ENCODE measurements at regions not wholly inside any gene's neighbourhood (a gene's known extent, or its start where the extent isn't known, plus 50 kb on each side); places are given as distances from the start of the nearest gene placed in this dataset.

GRCh38 chr3:180142041-180142440, 105.3 kb upstream of the PEX5L start:
- TF ChIP-seq POLR2A (IDR thresholded peaks at IDR 0.05) (no peak), POLR2AphosphoS5 (IDR thresholded peaks at IDR 0.05) (no peak), CTCF (IDR thresholded peaks at IDR 0.05) (no peak)
